HL-60 (cell line): ENCODE measurements at regions not wholly inside any gene's neighbourhood (a gene's known extent, or its start where the extent isn't known, plus 50 kb on each side); places are given as distances from the start of the nearest gene placed in this dataset.

Experiments used
- DNase-seq, 2 experiments: peaks; one replicate each; pipeline ENCODE4 v3.0.0-alpha.2; 2010 to 2020; ENCODE audit warnings: low read depth in 1 of 2, low spot score in 1 of 2
- H3K27ac ChIP-seq: fragments of 250-450 bp; sonication (Bioruptor Pico); replicated peaks from 2 replicates; pipeline ENCODE4 v1.5.1; 2020; ENCODE audit warnings: mild to moderate bottlenecking, moderate library complexity
- H3K27me3 ChIP-seq: fragments of 250-450 bp; sonication (Bioruptor Pico); 2 replicates; pipeline ENCODE4 v1.5.1; 2021; ENCODE audit warnings: mild to moderate bottlenecking, moderate library complexity; ENCODE audit not compliant: insufficient read depth, poor library complexity, severe bottlenecking
- H3K4me3 ChIP-seq: replicated peaks from 2 replicates; pipeline ENCODE4 v1.5.1; 2011; ENCODE audit warnings: mild to moderate bottlenecking, control low read depth, low read length; ENCODE audit not compliant: insufficient read depth
- GABPA ChIP-seq: IDR thresholded peaks from 2 replicates; pipeline ENCODE4 v1.6.1; 2012; ENCODE audit warnings: low read depth
- POLR2AphosphoS5 ChIP-seq: IDR thresholded peaks from 2 replicates; pipeline ENCODE4 v1.6.1; 2012; ENCODE audit warnings: low read depth
- SPI1 ChIP-seq: IDR thresholded peaks from 2 replicates; pipeline ENCODE4 v1.6.1; 2012; ENCODE audit warnings: low read depth, mild to moderate bottlenecking, borderline replicate concordance
- TF ChIP-seq, protein P1 (sequence below): IDR thresholded peaks from one replicate; pipeline ENCODE4 v1.5.1; 2011; ENCODE audit warnings: low read length, control low read depth, inconsistent platforms; ENCODE audit not compliant: insufficient read depth
- TF ChIP-seq, protein P2 (sequence below): IDR thresholded peaks from 2 replicates; pipeline ENCODE4 v1.6.1; 2012; ENCODE audit warnings: low read depth; ENCODE audit not compliant: insufficient replicate concordance

DNA sequence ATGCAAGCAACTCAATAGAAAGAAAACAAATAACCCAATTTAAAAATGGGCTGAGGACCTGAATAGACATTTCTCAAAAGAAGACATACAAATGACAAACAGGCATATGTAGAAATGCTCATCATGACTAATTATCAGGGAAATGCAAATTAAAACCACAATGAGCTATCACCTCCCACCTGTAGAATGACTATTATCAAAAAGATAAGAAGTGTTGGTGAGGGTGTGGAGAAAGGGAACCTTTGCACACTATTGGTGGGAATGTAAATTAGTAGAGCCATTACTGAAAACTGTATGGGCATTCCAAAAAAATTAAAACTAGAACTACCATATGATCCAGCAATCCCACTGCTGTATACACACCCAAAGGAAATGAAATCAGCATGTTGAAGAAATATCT is 212.2 kb downstream of the SUCLA2 start:
- no peak overlapping the region for H3K4me3 ChIP-seq
- TF ChIP-seq, protein P1, sequence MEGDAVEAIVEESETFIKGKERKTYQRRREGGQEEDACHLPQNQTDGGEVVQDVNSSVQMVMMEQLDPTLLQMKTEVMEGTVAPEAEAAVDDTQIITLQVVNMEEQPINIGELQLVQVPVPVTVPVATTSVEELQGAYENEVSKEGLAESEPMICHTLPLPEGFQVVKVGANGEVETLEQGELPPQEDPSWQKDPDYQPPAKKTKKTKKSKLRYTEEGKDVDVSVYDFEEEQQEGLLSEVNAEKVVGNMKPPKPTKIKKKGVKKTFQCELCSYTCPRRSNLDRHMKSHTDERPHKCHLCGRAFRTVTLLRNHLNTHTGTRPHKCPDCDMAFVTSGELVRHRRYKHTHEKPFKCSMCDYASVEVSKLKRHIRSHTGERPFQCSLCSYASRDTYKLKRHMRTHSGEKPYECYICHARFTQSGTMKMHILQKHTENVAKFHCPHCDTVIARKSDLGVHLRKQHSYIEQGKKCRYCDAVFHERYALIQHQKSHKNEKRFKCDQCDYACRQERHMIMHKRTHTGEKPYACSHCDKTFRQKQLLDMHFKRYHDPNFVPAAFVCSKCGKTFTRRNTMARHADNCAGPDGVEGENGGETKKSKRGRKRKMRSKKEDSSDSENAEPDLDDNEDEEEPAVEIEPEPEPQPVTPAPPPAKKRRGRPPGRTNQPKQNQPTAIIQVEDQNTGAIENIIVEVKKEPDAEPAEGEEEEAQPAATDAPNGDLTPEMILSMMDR: no peak
- no peak for TF ChIP-seq SPI1
- TF ChIP-seq, protein P2, sequence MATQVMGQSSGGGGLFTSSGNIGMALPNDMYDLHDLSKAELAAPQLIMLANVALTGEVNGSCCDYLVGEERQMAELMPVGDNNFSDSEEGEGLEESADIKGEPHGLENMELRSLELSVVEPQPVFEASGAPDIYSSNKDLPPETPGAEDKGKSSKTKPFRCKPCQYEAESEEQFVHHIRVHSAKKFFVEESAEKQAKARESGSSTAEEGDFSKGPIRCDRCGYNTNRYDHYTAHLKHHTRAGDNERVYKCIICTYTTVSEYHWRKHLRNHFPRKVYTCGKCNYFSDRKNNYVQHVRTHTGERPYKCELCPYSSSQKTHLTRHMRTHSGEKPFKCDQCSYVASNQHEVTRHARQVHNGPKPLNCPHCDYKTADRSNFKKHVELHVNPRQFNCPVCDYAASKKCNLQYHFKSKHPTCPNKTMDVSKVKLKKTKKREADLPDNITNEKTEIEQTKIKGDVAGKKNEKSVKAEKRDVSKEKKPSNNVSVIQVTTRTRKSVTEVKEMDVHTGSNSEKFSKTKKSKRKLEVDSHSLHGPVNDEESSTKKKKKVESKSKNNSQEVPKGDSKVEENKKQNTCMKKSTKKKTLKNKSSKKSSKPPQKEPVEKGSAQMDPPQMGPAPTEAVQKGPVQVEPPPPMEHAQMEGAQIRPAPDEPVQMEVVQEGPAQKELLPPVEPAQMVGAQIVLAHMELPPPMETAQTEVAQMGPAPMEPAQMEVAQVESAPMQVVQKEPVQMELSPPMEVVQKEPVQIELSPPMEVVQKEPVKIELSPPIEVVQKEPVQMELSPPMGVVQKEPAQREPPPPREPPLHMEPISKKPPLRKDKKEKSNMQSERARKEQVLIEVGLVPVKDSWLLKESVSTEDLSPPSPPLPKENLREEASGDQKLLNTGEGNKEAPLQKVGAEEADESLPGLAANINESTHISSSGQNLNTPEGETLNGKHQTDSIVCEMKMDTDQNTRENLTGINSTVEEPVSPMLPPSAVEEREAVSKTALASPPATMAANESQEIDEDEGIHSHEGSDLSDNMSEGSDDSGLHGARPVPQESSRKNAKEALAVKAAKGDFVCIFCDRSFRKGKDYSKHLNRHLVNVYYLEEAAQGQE: no peak
- no peak for DNase-seq
- H3K27me3 ChIP-seq: no peaks in the 10 kb centered on the region
- no peak overlapping the region for H3K27ac ChIP-seq

DNA sequence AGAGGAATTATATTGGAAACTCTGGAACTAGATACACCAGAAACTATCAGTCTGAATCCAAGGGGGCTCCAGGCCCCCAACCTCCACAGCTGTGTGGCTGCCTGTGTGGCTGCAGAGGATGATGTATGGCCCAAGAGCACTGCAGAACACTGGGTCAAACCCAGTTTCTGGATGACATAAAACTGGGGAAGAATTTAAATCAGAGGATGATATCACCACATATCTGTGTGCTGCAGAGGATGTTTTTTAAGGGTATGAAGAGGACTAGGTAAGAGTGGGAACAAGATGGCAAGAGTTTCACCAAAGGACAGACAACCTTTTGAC is 226.4 kb downstream of the SUCLA2 start:
- Histone ChIP-seq H3K27ac (no peak overlapping the region), H3K4me3 (no peak overlapping the region), H3K27me3 (no peaks in the 10 kb centered on the region)
- DNase-seq: no peak
- TF ChIP-seq GABPA (no peak), POLR2AphosphoS5 (no peak), SPI1 (no peak)
- TF ChIP-seq, protein P1: no peak
- TF ChIP-seq, protein P2: no peak

DNA sequence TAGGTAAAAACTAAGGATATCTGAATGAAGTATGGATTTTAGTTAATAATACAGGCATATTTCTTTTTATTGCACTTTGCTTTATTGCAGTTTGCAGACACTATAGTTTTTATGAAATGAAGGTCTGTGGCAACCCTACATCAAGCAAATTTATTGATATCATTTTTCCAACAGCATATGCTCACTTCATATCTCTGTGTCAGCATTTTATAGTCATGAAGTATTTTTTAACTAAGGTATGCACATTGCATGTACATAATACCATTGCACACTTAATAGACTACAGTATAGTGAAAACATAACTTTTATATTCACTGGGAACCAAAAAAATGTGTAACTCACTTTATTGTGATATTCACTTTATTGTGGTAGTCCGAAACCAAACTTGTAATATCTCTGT is 236.3 kb downstream of the SUCLA2 start:
- DNase-seq: no peak
- TF ChIP-seq, protein P1: no peak
- TF ChIP-seq, protein P2: no peak
- TF ChIP-seq GABPA (no peak), POLR2AphosphoS5 (no peak), SPI1 (no peak)

More for the DNA sequence above, 236.3 kb downstream of the SUCLA2 start:
- Histone ChIP-seq H3K27me3 (no peaks in the 10 kb centered on the region), H3K4me3 (no peak overlapping the region), H3K27ac (no peak overlapping the region)
